ENCODE measurements at regions not wholly inside any gene's neighbourhood (a gene's known extent, or its start where the extent isn't known, plus 50 kb on each side); places are given as distances from the start of the nearest gene placed in this dataset.

DNA sequence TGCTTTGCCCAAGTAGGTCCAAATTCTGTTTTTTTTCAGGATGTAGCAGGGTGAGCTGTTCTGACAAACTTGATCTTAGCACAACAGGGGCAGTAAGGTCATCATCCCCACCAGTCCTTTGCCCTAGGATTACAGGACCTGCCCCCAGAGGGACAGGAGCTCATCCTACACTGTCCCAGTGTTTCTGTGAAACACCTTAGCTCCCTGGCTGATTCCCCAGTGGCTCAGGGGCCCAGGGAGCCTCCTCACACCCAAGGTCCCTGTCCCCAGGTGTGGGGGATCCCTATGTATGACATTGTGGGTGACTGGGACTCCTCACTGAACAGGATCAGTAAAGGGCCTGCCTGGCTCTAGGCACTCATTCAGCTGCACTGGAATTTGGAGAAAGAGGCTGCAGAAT lies 191.2 kb downstream of the ANKRD30B start:
- TF ChIP-seq POLR2A (IDR thresholded peaks at IDR 0.05; ENCODE audit: low read length) (no peak), GATA1 (IDR thresholded peaks at IDR 0.05; ENCODE audit: low read depth, low read length) (no peak)
